HEK293T (cell line): ENCODE measurements at regions not wholly inside any gene's neighbourhood (a gene's known extent, or its start where the extent isn't known, plus 50 kb on each side); places are given as distances from the start of the nearest gene placed in this dataset.
"Not testable (repeated sequence)": the region's sequence is repeated elsewhere in the genome, so short reads cannot be mapped to it uniquely, and the experiment has no call there.

Source experiments
- CTCF ChIA-PET: fragments of 350-600 bp; formaldehyde crosslinking; extraction: SDS; loops from one replicate; lab custom pipeline; 2021; ENCODE audit warnings: antibody characterized with exemption, inconsistent platforms; lab: Yijun Ruan, JAX
- POLR2A ChIA-PET: fragments of 350-600 bp; formaldehyde crosslinking; extraction: SDS; loops from one replicate; lab custom pipeline; 2020; ENCODE audit warnings: antibody characterized with exemption, inconsistent platforms; lab: Yijun Ruan, JAX
- DNase-seq: peaks from one replicate; pipeline ENCODE4 v3.0.0; 2012; ENCODE audit warnings: mixed read lengths; ENCODE audit errors: extremely low spot score
- ARNT ChIP-seq: fragments of 450-650 bp; IDR thresholded peaks from 2 replicates; pipeline ENCODE4 v1.6.1; 2017; ENCODE audit warnings: mild to moderate bottlenecking
- BHLHE40 ChIP-seq: fragments of 450-650 bp; IDR thresholded peaks from 2 replicates; pipeline ENCODE4 v1.6.1; 2016; ENCODE audit warnings: mild to moderate bottlenecking, moderate library complexity, borderline replicate concordance
- CTBP1 ChIP-seq: fragments of 450-650 bp; IDR thresholded peaks from 2 replicates; pipeline ENCODE4 v1.6.1; 2016; ENCODE audit warnings: borderline replicate concordance
- ELF4 ChIP-seq: fragments of 450-650 bp; IDR thresholded peaks from 2 replicates; pipeline ENCODE4 v1.6.1; 2017; ENCODE audit warnings: antibody characterized with exemption
- FOXA1 ChIP-seq: fragments of 450-650 bp; IDR thresholded peaks from 2 replicates; pipeline ENCODE4 v1.6.1; 2016; ENCODE audit warnings: mild to moderate bottlenecking
- FOXK2 ChIP-seq: fragments of 450-650 bp; IDR thresholded peaks from 2 replicates; pipeline ENCODE4 v1.6.1; 2016; ENCODE audit warnings: mild to moderate bottlenecking
- FOXM1 ChIP-seq: fragments of 450-650 bp; IDR thresholded peaks from 2 replicates; pipeline ENCODE4 v1.6.1; 2017; ENCODE audit warnings: mild to moderate bottlenecking, borderline replicate concordance
- HDGF ChIP-seq: fragments of 450-650 bp; IDR thresholded peaks from 2 replicates; pipeline ENCODE4 v1.6.1; 2017; ENCODE audit warnings: antibody characterized with exemption, borderline replicate concordance
- L3MBTL2 ChIP-seq: fragments of 450-650 bp; conservative IDR thresholded peaks from 2 replicates; pipeline ENCODE4 v1.6.1; 2016; ENCODE audit warnings: mild to moderate bottlenecking
- LEF1 ChIP-seq: fragments of 450-650 bp; IDR thresholded peaks from 2 replicates; pipeline ENCODE4 v1.6.1; 2017; ENCODE audit warnings: mild to moderate bottlenecking, borderline replicate concordance
- NFRKB ChIP-seq: fragments of 450-650 bp; IDR thresholded peaks from 2 replicates; pipeline ENCODE4 v1.6.1; 2016; ENCODE audit warnings: mild to moderate bottlenecking, moderate library complexity
- PKNOX1 ChIP-seq: fragments of 450-650 bp; IDR thresholded peaks from 2 replicates; pipeline ENCODE4 v1.6.1; 2016
- SP1 ChIP-seq: fragments of 450-650 bp; IDR thresholded peaks from 2 replicates; pipeline ENCODE4 v1.6.1; 2017
- SUZ12 ChIP-seq: fragments of 450-650 bp; IDR thresholded peaks from 2 replicates; pipeline ENCODE4 v1.6.1; 2016; ENCODE audit warnings: mild to moderate bottlenecking
- TARDBP ChIP-seq: fragments of 450-650 bp; IDR thresholded peaks from 2 replicates; pipeline ENCODE4 v1.6.1; 2016
- ZNF384 ChIP-seq: fragments of 450-650 bp; IDR thresholded peaks from 2 replicates; pipeline ENCODE4 v1.6.1; 2016

- ChIA-PET POLR2A (no interaction called here), CTCF (no interaction called here)
- TF ChIP-seq PKNOX1 (no peak), ARNT (no peak), ELF4 (no peak), LEF1 (no peak), FOXK2 (no peak), L3MBTL2 (no peak), BHLHE40 (no peak), FOXA1 (no peak), SUZ12 (no peak), TARDBP (no peak), ZNF384 (no peak), FOXM1 (no peak), SP1 (no peak), CTBP1 (no peak), NFRKB (no peak), HDGF (no peak)
- no peak for DNase-seq
Observed at GRCh38 chr12:5328669-5329517, 103.0 kb upstream of the NTF3 start.

- ChIA-PET CTCF (no interaction called here), POLR2A (no interaction called here)
- TF ChIP-seq LEF1 (no peak), ELF4 (no peak), FOXM1 (no peak), FOXA1 (no peak), ARNT (no peak), CTBP1 (no peak), SP1 (no peak), SUZ12 (no peak), BHLHE40 (no peak), PKNOX1 (no peak), TARDBP (no peak), ZNF384 (no peak), FOXK2 (no peak), HDGF (no peak)
- DNase-seq: no peak
Observed at GRCh38 chr12:5332551-5332950, 99.4 kb upstream of the NTF3 start.

GRCh38 chr12:5333096-5333495, 98.8 kb upstream of the NTF3 start:
- CTCF ChIA-PET: interaction anchor here (0.6 kb wide), 1 partner anchor 372 kb away, joined by 3 read pairs; no protein-coding TSS in a partner anchor
- POLR2A ChIA-PET: no interaction called here
- DNase-seq: no peak
- no peak for TF ChIP-seq FOXM1
- no peak for TF ChIP-seq SUZ12

- DNase-seq: no peak
- TF ChIP-seq SUZ12 (no peak), BHLHE40 (no peak), TARDBP (no peak), HDGF (no peak), ARNT (no peak), FOXA1 (no peak), L3MBTL2 (no peak), PKNOX1 (no peak), LEF1 (no peak)
- ChIA-PET CTCF (no interaction called here), POLR2A (no interaction called here)
Observed at GRCh38 chr12:5335069-5335468, 96.8 kb upstream of the NTF3 start.

- POLR2A ChIA-PET, DNase-seq, CTCF ChIA-PET: not testable (repeated sequence)
Observed at GRCh38 chr12:5341086-5341485, 90.8 kb upstream of the NTF3 start.

GRCh38 chr12:5343711-5344110, 88.2 kb upstream of the NTF3 start:
- TF ChIP-seq TARDBP (no peak), NFRKB (no peak), L3MBTL2 (no peak), FOXM1 (no peak), ZNF384 (no peak), ELF4 (no peak), FOXK2 (no peak), SUZ12 (no peak), ARNT (no peak), FOXA1 (no peak)
- POLR2A ChIA-PET: no interaction called here
- no peak for DNase-seq
- CTCF ChIA-PET: no interaction called here

GRCh38 chr12:5344131-5344530, 87.8 kb upstream of the NTF3 start:
- TF ChIP-seq FOXK2: no peak
- TF ChIP-seq SP1: no peak
- TF ChIP-seq L3MBTL2: no peak
- TF ChIP-seq ZNF384: no peak
- no peak for TF ChIP-seq ARNT
- TF ChIP-seq CTBP1: no peak
- no peak for TF ChIP-seq ELF4
- TF ChIP-seq PKNOX1: no peak
- TF ChIP-seq BHLHE40: no peak
- TF ChIP-seq SUZ12: no peak
- no peak for DNase-seq
- ChIA-PET CTCF (no interaction called here), POLR2A (no interaction called here)
